OCI-LY3 (cell line): ENCODE measurements at regions not wholly inside any gene's neighbourhood (a gene's known extent, or its start where the extent isn't known, plus 50 kb on each side); places are given as distances from the start of the nearest gene placed in this dataset.

ENCODE experiments used
- H2AFZ ChIP-seq: fragments of 200-600, 300-600 bp; shearing (Covaris generic); 2 replicates; pipeline ENCODE4 v1.6.0; 2014; ENCODE audit warnings: antibody characterized with exemption, low read depth, low read length
- H3K27ac ChIP-seq: fragments of 200-600, 300-600 bp; sonication (generic); 2 replicates; pipeline ENCODE4 v1.5.1; 2014; ENCODE audit warnings: mild to moderate bottlenecking, low read length, moderate library complexity, mixed read lengths
- H3K27me3 ChIP-seq: fragments of 200-600, 300-600 bp; sonication (generic); 2 replicates; pipeline ENCODE4 v1.6.1; 2014; ENCODE audit warnings: low read depth, low read length, mixed read lengths
- H3K36me3 ChIP-seq: fragments of 200-600, 300-600 bp; sonication (generic); replicated peaks from 2 replicates; pipeline ENCODE3; 2014; ENCODE audit warnings: low read depth, low read length, mixed read lengths
- H3K4me1 ChIP-seq: fragments of 300-600, 200-600 bp; sonication (generic); 2 replicates; pipeline ENCODE4 v1.6.1; 2014; ENCODE audit warnings: low read length, mixed read lengths
- H3K4me2 ChIP-seq: fragments of 200-600, 300-600 bp; sonication (generic); 2 replicates; pipeline ENCODE4 v1.6.1; 2014; ENCODE audit warnings: low read length, mixed read lengths
- H3K4me3 ChIP-seq: fragments of 300-600, 200-600 bp; sonication (generic); 2 replicates; pipeline ENCODE4 v1.5.1; 2014; ENCODE audit warnings: antibody characterized with exemption, mild to moderate bottlenecking, low read length, moderate library complexity
- H3K79me2 ChIP-seq: fragments of 300-600, 200-600 bp; shearing (Covaris generic); 2 replicates; pipeline ENCODE4 v1.6.1; 2014; ENCODE audit warnings: mild to moderate bottlenecking, low read length, mixed read lengths
- H3K9ac ChIP-seq: fragments of 300-600, 200-600 bp; shearing (Covaris generic); 2 replicates; pipeline ENCODE4 v1.6.0; 2014; ENCODE audit warnings: mild to moderate bottlenecking, low read length, moderate library complexity
- H3K9me3 ChIP-seq: fragments of 200-600, 300-600 bp; shearing (Covaris generic); 2 replicates; pipeline ENCODE4 v1.6.1; 2014; ENCODE audit warnings: low read length, mixed read lengths; ENCODE audit not compliant: insufficient read depth
- H4K20me1 ChIP-seq: fragments of 200-600, 300-600 bp; sonication (generic); 2 replicates; pipeline ENCODE4 v1.6.1; 2016; ENCODE audit warnings: low read length, mixed read lengths; ENCODE audit not compliant: insufficient read depth
- CTCF ChIP-seq: fragments of 200-600, 300-600 bp; sonication (generic); IDR thresholded peaks from 2 replicates; pipeline ENCODE4 v1.5.1; 2014; ENCODE audit warnings: antibody characterized with exemption, low read length, low read depth
- EZH2phosphoT487 ChIP-seq: fragments of 200-600 bp; shearing (Covaris generic); IDR thresholded peaks from 2 replicates; pipeline ENCODE4 v1.6.1; 2018; ENCODE audit warnings: antibody characterized with exemption, mixed run types, low read depth

GRCh38 chr14:71487449-71487848, 444.8 kb upstream of the RGS6 start:
- TF ChIP-seq EZH2phosphoT487 (no peak), CTCF (no peak)
- Histone ChIP-seq H2AFZ (no peak overlapping the region), H3K36me3 (peaks cover 3% of the 10 kb centered on the region), H3K79me2 (no peaks in the 10 kb centered on the region), H3K4me2 (0 out of 2 replicates have a peak overlapping the region, but pooled peaks have one; percentile 10), H3K9ac (no peak overlapping the region), H4K20me1 (no peaks in the 10 kb centered on the region), H3K27me3 (no peaks in the 10 kb centered on the region), H3K4me1 (peaks cover 16% of the 10 kb centered on the region), H3K4me3 (no peak overlapping the region), H3K9me3 (no peaks in the 10 kb centered on the region), H3K27ac (no peak overlapping the region)

- TF ChIP-seq CTCF = no peak
- no peak for TF ChIP-seq EZH2phosphoT487
- peaks cover 3% of the 10 kb centered on the region for H3K36me3 ChIP-seq
- H3K4me1 ChIP-seq = peaks cover 16% of the 10 kb centered on the region
- no peak overlapping the region for H3K9ac ChIP-seq
- no peaks in the 10 kb centered on the region for H3K27me3 ChIP-seq
- H3K9me3 ChIP-seq = no peaks in the 10 kb centered on the region
- H4K20me1 ChIP-seq = no peaks in the 10 kb centered on the region
- no peak overlapping the region for H3K4me3 ChIP-seq
- H3K79me2 ChIP-seq = no peaks in the 10 kb centered on the region
- no peak overlapping the region for H3K27ac ChIP-seq
- 0 out of 2 replicates have a peak overlapping the region, but pooled peaks have one; percentile 10 for H3K4me2 ChIP-seq
- H2AFZ ChIP-seq = no peak overlapping the region
Measured at GRCh38 chr14:71487941-71488340, 444.3 kb upstream of the RGS6 start.

DNA sequence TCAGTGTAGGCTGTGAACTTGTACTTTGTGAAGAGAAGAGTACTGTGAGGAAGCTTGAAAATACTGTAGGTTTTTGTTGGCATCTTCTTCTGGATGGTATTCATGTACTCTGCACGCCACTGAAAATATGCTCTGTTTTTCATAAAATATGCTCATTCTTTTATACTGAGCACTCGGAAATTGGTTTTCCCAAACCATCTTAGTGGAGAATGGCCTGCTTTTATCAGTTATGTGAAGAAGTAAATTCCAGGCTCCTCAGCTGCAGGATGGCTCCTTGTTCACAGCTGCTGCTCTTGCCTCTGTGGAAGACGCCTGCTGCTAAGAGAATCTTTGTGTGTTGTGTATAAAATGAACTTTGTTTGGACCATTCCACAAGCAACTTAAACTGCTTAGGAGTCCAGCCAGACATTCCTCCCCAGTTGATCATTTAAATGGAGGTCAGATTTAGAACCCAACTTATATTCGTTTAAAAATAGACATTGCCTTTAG, 443.5 kb upstream of the RGS6 start:
- Histone ChIP-seq H3K79me2 (no peaks in the 10 kb centered on the region; the same call in 1 of the 2 replicates), H3K4me2 (no peak overlapping the region), H3K27me3 (no peaks in the 10 kb centered on the region), H4K20me1 (no peaks in the 10 kb centered on the region), H3K9me3 (no peaks in the 10 kb centered on the region), H3K4me3 (no peak overlapping the region), H3K4me1 (peaks cover 16% of the 10 kb centered on the region), H3K36me3 (peaks cover 3% of the 10 kb centered on the region), H3K9ac (no peak overlapping the region), H3K27ac (no peak overlapping the region), H2AFZ (no peak overlapping the region)
- TF ChIP-seq CTCF = no peak
- no peak for TF ChIP-seq EZH2phosphoT487

GRCh38 chr14:71489742-71490141, 442.5 kb upstream of the RGS6 start:
- H2AFZ ChIP-seq = no peak overlapping the region
- H3K79me2 ChIP-seq = peaks cover 2% of the 10 kb centered on the region; the same call in 1 of the 2 replicates
- no peak overlapping the region for H3K4me3 ChIP-seq
- H3K9me3 ChIP-seq = no peaks in the 10 kb centered on the region
- no peaks in the 10 kb centered on the region for H3K27me3 ChIP-seq
- TF ChIP-seq CTCF = no peak
- TF ChIP-seq EZH2phosphoT487 = no peak
- no peak overlapping the region for H3K27ac ChIP-seq
- H3K4me1 ChIP-seq = peaks cover 16% of the 10 kb centered on the region
- H3K36me3 ChIP-seq = peaks cover 3% of the 10 kb centered on the region
- no peak overlapping the region for H3K4me2 ChIP-seq
- no peak overlapping the region for H3K9ac ChIP-seq
- H4K20me1 ChIP-seq = no peaks in the 10 kb centered on the region
